NOMO-1 treated with DMSO at 0.1 percent for 48 hours (cell line): ENCODE measurements at regions not wholly inside any gene's neighbourhood (a gene's known extent, or its start where the extent isn't known, plus 50 kb on each side); places are given as distances from the start of the nearest gene placed in this dataset.

ENCODE experiments used
- DNase-seq: peaks from one replicate; lab custom pipeline; 2025; ENCODE audit not compliant: unreplicated experiment; lab: John Stamatoyannopoulos, UW

DNA sequence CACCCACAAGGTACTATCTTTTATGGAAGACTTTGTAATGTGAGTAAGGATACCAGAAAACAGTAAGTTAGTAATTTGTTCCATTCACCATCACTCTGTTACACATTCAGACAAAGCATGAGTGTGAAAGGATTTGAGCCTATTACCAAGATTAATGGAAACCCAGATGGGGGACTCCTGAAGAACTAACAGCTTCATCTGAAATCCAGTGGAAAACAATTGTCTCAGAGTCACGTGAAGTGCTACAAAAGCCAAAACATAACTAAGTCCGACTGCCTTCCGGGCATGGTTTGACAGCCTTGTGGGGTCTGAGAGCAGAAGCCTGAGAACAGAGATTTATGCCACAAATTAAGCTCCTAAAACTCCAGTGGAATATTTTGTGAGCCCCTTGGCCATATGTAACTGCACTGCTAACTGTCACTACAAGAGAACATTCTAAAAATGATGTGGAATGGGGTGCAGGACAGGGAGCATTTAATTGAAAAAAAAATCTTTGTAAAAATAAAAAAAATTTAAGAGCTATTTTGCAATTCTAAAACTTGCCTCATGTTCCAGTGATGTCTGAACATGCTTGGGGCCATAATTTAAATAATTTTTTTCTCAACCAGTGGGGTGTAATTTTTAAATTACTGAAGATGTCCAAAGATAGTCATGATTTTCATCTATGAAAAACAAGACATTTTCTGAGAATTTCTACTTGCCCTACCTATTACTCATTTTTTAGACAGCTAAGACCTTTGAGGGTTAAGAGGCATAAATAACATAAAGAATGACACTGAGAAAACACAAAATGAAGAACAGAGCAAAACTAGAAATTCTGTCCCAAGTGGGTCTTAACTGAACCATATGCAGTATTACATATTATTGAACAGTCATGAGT, 555.0 kb downstream of the INHBA start:
- no peak for DNase-seq

DNA sequence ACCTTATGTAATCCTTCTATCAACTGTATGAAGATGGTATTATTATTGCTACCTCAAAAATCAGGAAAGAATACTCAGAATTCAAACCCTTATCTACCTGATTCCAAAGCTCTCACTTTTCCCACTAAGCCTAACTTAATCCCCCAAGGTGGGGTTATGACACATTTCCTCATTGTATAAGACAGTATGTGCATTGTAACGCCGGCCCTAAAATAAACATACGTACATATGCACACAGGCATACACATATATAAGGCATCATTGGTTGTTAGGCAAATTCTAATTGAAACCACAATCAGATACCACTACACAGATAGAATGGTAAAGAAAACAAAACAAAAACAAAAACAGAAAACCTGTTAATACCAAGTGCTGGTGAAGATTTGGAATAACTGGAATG, 556.5 kb downstream of the INHBA start:
- DNase-seq = no peak

DNA sequence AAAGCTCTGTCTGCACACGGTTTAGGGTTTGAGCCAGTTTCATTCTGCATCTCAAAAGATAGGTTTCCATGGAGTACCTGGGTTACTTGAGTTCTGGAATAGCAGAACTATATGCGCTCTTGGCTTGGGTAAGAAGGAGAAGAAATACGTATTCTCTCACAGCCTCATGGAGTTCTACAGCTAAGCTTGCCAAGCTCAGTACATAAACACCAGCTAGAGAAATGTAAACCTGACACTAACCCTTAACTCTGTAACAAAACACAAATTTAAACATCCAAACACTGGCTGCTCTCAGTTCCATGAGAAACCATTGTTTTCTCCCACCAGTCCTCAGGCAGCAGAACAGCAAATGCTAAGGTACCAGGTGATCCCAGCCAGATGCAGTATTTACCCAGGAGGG, 557.2 kb downstream of the INHBA start:
- no peak for DNase-seq

DNA sequence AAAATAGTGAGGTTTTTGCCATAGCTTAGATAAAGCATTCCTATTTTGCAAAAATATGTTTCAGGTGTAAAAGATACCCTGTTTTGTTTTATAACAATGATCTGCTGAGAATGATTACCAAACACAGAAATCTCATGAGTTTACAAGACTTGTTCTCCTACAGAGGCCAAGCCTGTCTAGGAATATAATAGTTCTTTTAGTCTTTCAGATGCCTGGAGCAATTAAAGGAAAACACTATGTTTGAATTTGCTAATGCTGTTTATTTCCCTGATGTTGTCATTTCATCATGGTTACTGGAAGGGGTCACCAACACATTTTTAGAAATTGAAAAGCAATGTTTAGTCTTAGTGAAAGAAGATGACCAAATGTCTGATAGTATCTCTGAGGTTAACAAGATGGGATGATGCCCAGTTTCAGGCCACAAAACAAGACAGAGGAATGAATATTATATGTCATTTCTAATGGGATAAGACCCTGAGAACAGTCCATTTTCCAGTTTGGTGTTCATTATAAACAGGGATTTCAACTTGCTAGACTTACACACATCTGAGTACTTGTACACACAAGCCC, 559.9 kb downstream of the INHBA start:
- DNase-seq = no peak

DNA sequence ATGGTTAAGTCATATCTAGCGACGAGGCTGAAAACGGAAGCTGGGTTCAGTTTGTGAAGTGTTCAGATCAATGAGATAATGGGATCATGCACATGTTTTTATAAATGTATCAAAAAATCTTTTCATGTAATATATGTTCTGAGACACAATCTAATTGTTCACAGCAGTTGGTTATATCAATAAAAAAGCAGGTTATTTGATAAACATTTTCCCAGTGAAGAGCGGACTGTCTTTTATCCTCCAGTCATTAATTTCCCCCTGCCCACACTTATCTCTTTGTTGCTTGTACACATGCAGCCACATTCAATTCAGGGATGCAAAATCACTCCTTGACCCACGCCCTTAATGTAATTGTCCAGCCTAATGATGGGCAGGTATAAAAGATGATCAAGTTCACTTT, 563.1 kb downstream of the INHBA start:
- no peak for DNase-seq

DNA sequence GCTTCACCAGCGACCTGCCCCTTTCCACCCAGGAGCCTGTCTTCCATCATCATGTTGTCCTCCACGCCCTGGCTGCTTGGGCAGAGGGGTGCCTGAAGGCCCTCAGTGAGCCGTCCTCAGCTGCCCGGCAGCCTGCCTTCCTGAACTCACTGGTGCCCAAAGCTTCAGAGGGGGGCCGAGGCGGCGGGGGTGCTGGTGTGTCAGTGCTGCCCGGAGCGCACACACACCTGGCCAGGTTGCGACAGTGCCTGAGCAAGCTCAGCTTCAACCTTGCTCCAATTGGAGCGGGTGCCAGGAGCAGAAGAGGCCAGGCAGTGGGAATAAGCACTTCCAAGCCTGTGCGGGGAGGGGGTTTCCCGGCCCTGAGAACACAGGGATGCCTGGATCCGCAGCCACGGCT, 566.3 kb downstream of the INHBA start:
- DNase-seq = no peak

DNA sequence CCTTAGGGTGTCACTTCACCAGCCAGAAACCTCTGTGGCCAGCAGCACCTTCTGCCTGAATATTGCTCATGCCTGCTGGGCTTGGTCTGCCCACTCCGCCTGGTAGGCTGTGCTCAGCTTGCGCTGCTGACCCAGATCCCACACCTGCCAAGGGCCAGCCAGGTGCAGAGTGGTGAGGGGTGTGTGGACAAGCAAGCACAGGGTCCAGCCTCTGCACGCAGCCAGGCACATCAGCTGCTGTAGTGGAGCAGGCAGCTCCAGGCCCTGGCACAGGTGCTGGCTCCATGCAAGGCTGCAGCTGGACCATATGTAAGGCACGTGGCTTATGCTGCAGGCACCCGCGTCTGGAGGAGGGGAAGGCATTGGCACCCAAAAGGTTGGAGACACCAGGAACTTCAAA, 567.4 kb downstream of the INHBA start:
- no peak for DNase-seq

DNA sequence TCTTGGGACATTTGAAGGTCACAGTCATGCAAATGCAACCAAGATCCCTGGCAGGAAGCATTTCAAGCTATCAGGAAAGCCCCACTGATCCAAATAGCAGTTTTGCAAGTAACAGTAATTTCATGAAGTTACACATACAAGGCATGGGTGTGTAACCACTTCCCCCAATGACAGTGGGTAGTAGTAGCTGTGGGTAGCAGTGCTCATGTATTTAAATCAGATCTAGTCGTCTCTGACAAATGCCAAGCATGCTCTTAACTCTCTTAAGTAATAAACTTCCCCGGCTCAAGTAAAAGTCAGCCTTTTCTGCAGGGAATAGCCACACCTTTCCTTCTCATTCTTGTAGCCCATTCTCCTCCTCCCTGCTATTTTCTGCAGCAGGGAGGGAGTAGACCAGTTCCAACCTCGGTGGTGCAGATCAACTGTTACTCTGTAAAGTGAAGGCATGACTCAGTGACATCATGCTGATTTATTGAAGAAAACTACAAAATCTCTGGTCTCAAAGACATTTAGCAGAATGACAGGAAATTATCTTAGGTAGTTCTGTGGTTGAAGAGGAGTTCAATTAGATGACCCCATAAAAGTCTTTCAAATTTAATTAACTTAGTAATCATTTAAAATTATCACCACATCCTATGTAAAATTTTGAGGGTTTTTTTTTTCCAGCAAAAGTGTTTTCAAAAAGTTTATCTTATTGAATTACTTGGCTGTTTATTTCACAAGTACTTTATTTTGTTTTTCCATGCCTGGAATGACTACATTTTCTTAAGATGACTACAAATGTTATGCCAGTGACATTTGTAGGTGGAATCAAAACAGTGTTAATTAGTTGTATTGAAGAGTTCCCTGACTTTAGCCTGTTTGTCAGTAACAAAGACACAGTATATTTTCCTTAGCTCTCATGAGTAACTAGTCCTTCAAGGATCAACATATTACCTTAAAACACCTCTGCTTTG, 568.3 kb downstream of the INHBA start:
- peak; percentile 75 for DNase-seq

DNA sequence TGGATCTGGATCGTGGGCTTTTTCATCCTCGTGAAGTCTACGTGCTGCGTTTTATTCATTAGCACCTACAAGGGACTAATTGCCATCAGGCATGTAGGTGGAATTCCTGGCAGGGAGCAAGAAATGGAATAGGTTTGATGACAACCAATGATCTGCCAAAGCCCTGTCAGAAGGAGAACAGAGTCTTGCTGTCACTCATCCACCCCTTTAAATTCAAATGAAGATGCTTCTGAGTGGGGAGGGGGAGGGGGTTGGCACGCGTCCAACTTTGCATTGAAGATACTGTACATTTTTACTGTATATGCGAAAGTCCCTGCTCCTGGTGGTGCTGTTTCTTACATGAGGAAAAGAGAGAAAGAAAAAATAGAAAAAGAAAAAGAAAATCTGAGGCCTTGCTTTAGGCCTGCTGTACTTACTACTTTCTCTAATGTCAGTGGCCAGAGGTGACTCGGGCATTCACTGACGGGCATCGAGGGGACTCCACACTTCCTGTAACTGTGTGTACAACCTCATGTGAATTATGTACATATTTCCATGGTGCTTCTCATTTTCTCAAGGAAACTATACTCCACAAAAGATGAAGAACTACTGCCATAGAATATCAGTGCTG, 569.1 kb downstream of the INHBA start:
- peak; percentile 44 for DNase-seq

DNA sequence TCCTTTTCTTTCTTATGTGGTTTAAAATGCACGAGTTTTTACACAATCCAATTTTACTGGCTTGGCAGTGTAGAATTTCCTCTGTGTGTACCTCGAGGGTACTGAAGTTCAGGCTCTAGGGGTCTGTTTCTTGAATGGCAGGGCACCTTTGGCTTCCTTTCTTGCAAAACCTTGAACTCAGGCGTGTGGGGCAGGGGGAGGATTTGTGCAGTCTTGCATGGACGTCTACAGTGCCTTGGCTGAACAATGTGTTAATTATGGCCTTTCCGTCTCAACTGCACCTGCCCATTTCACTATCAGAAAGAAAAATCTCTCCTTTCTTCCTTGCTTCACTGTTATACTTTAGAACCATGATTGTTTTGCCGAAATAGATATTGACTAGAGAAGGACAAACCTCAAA, 570.9 kb downstream of the INHBA start:
- DNase-seq = no peak

DNA sequence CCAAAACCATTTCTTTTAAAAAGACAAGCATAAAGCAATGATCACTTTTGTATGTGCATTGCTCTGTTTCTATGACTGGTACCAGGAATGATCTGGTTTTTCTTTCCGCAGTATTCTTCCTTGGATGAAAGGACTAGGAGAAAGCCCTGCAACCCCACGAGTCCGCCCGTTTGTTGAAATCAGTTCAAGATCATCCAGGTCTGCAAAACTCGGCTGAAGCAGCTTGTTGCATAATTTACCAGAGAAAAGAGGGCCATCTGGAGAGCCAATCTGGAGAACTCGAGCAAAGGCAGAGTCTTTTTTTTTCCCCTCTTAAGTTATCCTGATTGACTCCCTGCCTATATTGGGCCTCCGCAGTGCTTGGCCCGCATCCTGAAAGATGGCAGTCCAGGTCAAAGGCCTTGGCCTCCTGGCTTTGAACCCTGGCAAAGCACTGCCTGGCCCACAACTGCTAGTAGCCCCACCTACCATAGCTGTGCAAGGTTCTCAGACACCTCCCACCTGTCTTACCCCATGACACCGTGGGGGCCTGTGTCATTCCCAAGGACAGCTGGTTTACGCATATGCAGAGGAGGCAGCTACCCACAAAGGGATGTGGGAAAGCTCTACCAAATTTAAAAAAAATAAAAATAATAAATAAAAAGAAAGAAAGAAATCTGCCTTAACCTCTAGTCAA, 572.2 kb downstream of the INHBA start:
- DNase-seq = no peak

DNA sequence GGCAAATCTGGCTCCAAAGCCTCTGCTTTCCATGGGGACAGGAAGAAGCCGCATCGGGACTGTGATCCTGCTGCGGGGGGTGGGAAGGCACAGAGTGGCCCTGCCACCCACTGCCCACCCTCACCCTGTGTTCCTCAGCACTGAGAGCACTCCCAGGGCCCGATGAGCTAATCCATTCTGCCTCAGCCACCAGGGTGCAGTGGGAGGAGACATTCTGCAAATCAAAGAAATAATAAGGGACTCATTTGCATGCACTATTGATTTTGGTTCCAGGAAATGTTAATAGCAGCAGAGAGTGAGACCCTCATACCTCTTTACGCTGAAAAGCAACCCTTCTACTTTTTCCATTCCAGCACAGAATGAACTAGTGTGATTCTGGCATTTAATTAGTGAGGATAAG, 572.8 kb downstream of the INHBA start:
- no peak for DNase-seq

DNA sequence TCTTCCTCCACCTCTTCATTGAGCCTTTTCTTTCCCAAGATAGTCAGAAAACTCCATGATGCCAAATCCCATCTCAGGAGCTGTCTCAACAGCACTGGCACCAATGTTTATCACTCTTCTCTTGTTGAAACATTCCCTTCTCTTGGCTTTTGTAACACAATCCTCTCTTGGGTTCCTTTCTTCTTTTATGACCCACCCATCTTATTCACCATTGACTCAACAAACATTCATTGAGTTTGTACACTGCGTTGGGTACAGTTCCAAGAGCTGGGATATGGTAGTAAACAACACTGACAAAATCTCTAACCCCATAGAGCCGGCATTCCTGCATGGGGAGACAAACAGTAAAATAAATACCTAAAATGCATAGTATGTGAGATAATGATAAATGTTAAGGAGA, 577.5 kb downstream of the INHBA start:
- DNase-seq = no peak

DNA sequence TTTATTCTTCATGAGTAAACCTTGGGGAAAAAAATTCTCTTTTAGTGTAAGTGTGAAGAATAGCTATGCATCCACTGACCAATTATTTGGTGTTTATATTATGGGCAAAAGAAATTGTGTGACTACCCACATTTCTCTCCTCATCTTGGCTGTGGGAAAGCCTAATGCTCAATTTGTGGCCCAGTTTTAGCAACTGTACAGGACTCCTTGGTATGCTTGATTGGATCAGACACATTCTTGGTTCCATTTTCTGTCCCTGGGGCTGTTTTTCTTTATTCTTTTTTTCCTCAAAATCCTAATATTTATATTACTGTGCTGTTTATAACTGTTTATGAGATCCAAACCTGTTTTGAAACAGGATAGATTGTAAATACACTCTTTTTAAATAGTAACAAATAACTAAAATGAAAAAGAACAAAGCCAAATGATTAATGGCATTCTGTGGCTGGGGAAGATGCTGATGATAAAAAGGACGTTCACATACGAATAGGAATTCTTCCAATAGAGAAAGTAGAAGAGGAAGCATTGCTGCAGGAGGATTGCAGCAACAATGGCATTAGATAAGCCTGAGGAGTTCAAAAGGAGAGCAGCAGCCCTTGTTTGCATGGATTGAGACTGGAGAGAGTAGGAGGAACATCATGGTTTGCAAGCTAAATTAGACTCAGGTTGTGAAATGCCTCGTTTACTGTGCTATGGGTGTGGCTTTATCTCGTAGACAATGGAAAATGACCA, 580.5 kb downstream of the INHBA start:
- DNase-seq = peak; percentile 82

DNA sequence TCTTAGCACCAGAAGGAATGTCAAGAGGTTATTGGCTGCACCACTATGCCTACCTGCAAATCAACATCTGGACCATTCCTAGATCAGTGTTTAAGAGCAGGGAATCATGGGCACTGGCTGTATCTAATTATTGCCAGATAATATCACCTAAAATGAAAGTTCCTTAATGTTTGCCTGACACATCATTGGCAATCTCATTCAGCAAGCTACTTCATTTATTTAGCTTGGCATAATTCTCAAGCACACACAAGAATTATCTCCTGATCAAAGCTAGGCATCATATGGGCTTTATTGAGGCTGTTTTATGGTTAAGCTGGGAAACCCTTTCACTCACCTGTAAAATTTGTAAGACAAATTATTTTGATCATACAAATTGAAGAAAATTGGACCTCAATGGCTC, 581.7 kb downstream of the INHBA start:
- DNase-seq = no peak

DNA sequence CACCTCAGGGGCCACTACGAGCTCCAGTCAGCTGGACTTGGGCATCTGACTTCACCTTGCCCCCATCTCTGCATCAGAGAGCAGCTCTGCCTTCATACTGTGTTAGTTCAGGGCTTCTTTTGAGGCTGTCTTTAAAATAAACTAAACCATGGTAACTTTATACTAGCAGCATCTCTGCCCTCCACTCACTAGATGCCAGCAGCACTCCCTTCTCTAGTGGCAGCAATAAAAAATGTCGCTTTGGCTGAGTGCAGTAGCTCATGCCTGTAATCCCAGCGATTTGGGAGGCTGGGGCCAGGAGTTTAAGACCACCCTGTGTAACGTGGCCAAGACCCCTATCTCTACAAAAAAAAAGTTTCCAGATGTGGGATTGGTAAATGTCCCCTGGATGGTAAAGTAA, 584.4 kb downstream of the INHBA start:
- no peak for DNase-seq

DNA sequence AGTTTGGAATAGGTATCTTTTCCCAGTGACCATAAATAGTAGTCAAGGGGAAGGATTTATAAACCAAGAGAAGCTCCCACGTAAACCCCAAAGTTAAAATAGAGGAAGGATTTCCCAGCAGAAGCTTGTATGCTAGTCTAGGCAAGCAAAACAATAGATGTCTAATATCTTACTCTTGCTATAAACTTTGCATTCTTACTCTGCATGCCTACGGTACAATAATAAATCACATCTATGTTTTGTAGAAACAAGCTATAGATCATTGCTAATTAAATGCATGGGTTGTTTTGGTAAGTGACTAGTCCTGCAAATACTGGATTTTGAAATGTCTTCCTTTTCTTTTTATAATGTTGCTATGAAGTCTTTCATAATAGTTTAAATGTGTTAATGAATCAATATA, 585.5 kb downstream of the INHBA start:
- no peak for DNase-seq

DNA sequence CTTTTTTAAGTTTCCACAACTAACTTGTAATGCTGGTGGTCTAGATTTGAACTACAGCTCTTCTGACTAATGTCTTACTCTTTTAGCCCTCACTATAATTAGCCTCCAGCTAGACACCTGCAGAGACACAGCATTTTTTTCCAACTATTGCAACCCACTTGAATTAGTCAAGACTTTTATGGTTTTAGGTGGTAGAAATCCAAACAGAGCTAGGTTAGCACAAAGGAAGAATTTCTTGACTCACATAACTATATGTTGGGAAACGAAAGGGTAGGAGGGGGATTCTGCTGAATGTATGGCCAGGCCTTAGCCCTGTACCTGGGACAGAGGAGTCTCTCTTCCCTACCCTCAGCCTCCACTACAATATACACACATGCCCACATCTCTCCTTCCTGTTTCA, 586.1 kb downstream of the INHBA start:
- DNase-seq = no peak

DNA sequence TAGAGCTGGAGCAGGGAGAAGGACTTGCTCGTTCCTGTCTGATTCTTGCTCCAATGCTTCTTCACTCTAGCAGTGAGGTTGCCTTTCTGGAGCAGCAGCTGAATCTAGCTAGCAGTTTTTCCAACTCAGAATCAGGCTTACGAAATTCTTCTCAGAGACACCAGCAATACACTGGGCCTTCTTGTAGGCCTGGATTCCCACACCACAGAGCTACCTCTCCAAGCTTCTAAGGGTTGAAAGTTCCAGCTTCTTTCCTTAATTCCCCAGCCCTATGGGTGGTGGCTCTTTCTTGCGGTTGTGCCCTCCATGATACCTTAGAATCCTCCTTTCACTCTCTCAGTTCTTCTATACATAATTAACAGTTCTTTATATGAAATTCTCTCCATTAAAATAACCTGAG, 586.6 kb downstream of the INHBA start:
- DNase-seq = no peak

DNA sequence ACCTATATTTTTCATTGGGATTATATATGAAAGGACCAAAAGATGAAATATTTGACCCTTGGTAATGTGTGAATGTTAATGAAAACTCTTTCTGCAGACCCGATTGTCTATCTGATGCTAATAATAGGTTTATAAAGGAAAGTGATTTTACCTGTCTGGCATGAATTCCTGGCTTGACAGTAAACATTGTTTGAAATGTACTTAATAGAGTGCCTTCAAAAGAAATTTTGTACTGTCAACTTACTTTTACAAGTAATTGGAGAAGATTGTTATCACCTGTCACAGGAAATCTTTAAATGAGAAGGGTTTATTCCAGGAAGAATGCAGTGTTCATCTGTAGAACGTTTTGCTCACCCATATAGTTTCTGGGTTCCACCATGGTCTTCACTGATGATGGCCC, 588.2 kb downstream of the INHBA start:
- DNase-seq = no peak
